IgD-negative memory B cell (primary cell): ENCODE measurements at regions not wholly inside any gene's neighbourhood (a gene's known extent, or its start where the extent isn't known, plus 50 kb on each side); places are given as distances from the start of the nearest gene placed in this dataset.
"Not testable (repeated sequence)": the region's sequence is repeated elsewhere in the genome, so short reads cannot be mapped to it uniquely, and the experiment has no call there.

Experiments
- H3K27ac Mint-ChIP-seq, 3 donors: one replicate each; pipeline ENCODE4 v1.8.0; 2020 to 2022; ENCODE audit warnings: mild to moderate bottlenecking in 3 of 3, mixed read lengths in 3 of 3, moderate library complexity in 1 of 3
- H3K27me3 Mint-ChIP-seq: one replicate; pipeline ENCODE4 v1.8.0; 2021; ENCODE audit warnings: mixed read lengths
- H3K36me3 Mint-ChIP-seq: one replicate; pipeline ENCODE4 v1.8.0; 2020; ENCODE audit warnings: mild to moderate bottlenecking, mixed read lengths
- H3K4me1 Mint-ChIP-seq, 3 donors: one replicate each; pipeline ENCODE4 v1.8.0; 2020 to 2022; ENCODE audit warnings: mixed read lengths in 3 of 3, mild to moderate bottlenecking in 1 of 3
- H3K4me3 Mint-ChIP-seq, 4 donors: one replicate each; pipeline ENCODE4 v1.8.0; 2020 to 2022; ENCODE audit warnings: mild to moderate bottlenecking in 4 of 4, mixed read lengths in 4 of 4, moderate library complexity in 3 of 4
- H3K9me3 Mint-ChIP-seq, 3 donors: one replicate each; pipeline ENCODE4 v1.8.0; 2020 to 2021; ENCODE audit warnings: mixed read lengths in 3 of 3, mild to moderate bottlenecking in 1 of 3

GRCh38 chr7:24135003-24135817 is 148.8 kb upstream of the NPY start:
- Mint-ChIP-seq H3K27me3 (peaks cover under 1% of the 10 kb centered on the region), H3K4me1 (peaks cover 5 to 12% (median 5%) of the 10 kb centered on the region in 3 donors)

DNA sequence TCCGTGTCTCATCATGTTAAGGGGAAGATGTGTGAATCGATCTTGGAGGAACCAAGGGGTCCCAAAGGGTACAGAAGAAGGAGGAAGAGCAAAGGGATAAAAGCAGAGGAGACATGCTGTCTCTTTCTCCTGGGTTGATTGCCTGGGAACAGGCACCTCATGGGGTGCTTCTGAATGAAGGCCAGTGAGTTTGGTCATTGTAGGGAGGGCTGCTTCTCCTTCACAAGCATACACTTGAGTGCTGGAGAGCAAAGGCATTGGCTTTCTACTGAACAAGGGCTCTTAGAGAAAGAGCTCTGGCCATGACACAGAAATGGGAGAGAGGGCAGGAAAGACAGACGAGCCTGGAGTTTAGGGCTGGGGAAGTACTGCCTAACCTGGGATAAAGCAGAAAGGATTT is 146.7 kb upstream of the NPY start:
- Mint-ChIP-seq H3K4me3 (no peak overlapping the region), H3K27ac (no peak overlapping the region), H3K36me3 (no peaks in the 10 kb centered on the region), H3K9me3 (peaks cover 0 to 2% (median 0%) of the 10 kb centered on the region in 3 donors), H3K27me3 (peaks cover 3% of the 10 kb centered on the region), H3K4me1 (peaks cover 5 to 12% (median 5%) of the 10 kb centered on the region in 3 donors)

More at GRCh38 chr7:24135003-24135817, 148.8 kb upstream of the NPY start:
- H3K9me3 Mint-ChIP-seq: peaks cover 0 to 2% (median 0%) of the 10 kb centered on the region in 3 donors
- H3K36me3 Mint-ChIP-seq: no peaks in the 10 kb centered on the region
- H3K4me3 Mint-ChIP-seq: peak overlapping the region in 1 of 4 donors; percentile 41
- H3K27ac Mint-ChIP-seq: peak overlapping the region in 1 of 3 donors; percentile 25

DNA sequence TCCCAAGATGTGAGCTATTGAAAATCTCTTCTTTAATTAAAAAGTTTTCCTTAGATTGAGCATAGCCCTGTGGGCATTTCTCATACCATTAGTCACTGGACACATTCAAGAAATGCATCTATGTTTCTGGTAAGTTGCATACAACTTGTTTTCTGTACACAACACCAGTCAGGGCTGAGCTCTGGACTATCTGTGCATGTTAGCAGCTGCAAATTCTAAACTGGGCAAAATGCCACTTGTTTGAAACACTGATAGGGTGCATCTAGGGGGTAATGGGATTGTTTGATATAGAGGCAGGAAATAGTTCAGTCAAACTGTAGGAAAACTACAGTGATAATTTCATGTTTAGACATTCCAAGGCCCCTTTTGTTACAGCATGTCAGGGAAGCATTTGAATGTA is 145.6 kb upstream of the NPY start:
- Mint-ChIP-seq H3K27me3 (peaks cover 3% of the 10 kb centered on the region), H3K9me3 (peaks cover 0 to 2% (median 0%) of the 10 kb centered on the region in 3 donors), H3K4me1 (peaks cover 5 to 12% (median 5%) of the 10 kb centered on the region in 3 donors), H3K27ac (no peak overlapping the region), H3K4me3 (no peak overlapping the region), H3K36me3 (no peaks in the 10 kb centered on the region)

- Mint-ChIP-seq H3K4me3 (peak overlapping the region in 1 of 4 donors; percentile 7), H3K27ac (no peak overlapping the region), H3K36me3 (no peaks in the 10 kb centered on the region), H3K9me3 (peaks cover 0 to 2% (median 0%) of the 10 kb centered on the region in 3 donors), H3K27me3 (peaks cover 3% of the 10 kb centered on the region), H3K4me1 (peaks cover 5 to 6% (median 5%) of the 10 kb centered on the region in 3 donors)
Measured at GRCh38 chr7:24140001-24140400, 144.0 kb upstream of the NPY start.

- Mint-ChIP-seq H3K27me3 (peaks cover 3% of the 10 kb centered on the region), H3K9me3 (no peaks in the 10 kb centered on the region), H3K27ac (no peak overlapping the region), H3K36me3 (no peaks in the 10 kb centered on the region), H3K4me1 (peaks cover 0 to 5% (median 2%) of the 10 kb centered on the region in 3 donors), H3K4me3 (no peak overlapping the region)
Measured at GRCh38 chr7:24141874-24142509, 142.0 kb upstream of the NPY start.

DNA sequence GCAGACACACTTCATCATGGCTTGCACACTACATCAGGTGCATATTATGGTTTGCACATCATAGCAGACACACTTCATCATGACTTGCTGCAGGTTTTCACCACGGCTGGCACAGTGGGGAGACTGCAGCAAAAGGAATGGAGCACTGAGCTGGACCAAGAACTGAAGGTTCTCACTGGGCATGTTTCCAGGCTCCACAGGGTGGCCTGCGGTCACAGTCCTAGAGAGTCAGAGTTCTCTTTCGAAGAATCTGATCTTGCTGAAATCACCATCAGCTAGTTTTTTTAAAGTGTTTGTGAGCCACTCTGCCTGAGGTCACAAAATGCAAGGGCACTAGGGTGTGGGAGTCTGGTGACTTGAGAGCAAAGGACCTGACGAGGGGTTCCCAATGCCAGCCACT is 140.4 kb upstream of the NPY start:
- Mint-ChIP-seq H3K4me3 (no peak overlapping the region), H3K36me3 (no peaks in the 10 kb centered on the region), H3K27ac (no peak overlapping the region), H3K9me3 (no peaks in the 10 kb centered on the region), H3K27me3 (peaks cover 3% of the 10 kb centered on the region), H3K4me1 (peaks cover 0 to 5% (median 2%) of the 10 kb centered on the region in 3 donors)

- no peaks in the 10 kb centered on the region for H3K36me3 Mint-ChIP-seq
- peaks cover 3 to 12% (median 8%) of the 10 kb centered on the region in 3 donors for H3K9me3 Mint-ChIP-seq
- H3K27ac Mint-ChIP-seq: peak overlapping the region in 1 of 3 donors; percentile 13
- H3K4me1 Mint-ChIP-seq: no peaks in the 10 kb centered on the region
- no peaks in the 10 kb centered on the region for H3K27me3 Mint-ChIP-seq
- no peak overlapping the region for H3K4me3 Mint-ChIP-seq
Measured at GRCh38 chr7:24151944-24152343, 132.0 kb upstream of the NPY start.

- Mint-ChIP-seq H3K4me1 (no peaks in the 10 kb centered on the region), H3K4me3 (no peak overlapping the region), H3K27ac (no peak overlapping the region), H3K27me3 (no peaks in the 10 kb centered on the region), H3K36me3 (no peaks in the 10 kb centered on the region), H3K9me3 (peaks cover 3 to 12% (median 8%) of the 10 kb centered on the region in 3 donors)
Measured at GRCh38 chr7:24152356-24152755, 131.6 kb upstream of the NPY start.

- H3K36me3 Mint-ChIP-seq: no peaks in the 10 kb centered on the region
- no peaks in the 10 kb centered on the region for H3K27me3 Mint-ChIP-seq
- peak overlapping the region in 1 of 4 donors; percentile 4 for H3K4me3 Mint-ChIP-seq
- no peaks in the 10 kb centered on the region for H3K4me1 Mint-ChIP-seq
- H3K9me3 Mint-ChIP-seq: peaks cover 3 to 12% (median 8%) of the 10 kb centered on the region in 3 donors
- no peak overlapping the region for H3K27ac Mint-ChIP-seq
Measured at GRCh38 chr7:24152877-24153472, 131.0 kb upstream of the NPY start.

GRCh38 chr7:24157666-24158065 is 126.3 kb upstream of the NPY start:
- Mint-ChIP-seq H3K4me1 (no peaks in the 10 kb centered on the region), H3K9me3 (peaks cover 0 to 2% (median 2%) of the 10 kb centered on the region in 3 donors), H3K27ac (no peak overlapping the region), H3K27me3 (peaks cover 3% of the 10 kb centered on the region), H3K36me3 (no peaks in the 10 kb centered on the region), H3K4me3 (no peak overlapping the region)

DNA sequence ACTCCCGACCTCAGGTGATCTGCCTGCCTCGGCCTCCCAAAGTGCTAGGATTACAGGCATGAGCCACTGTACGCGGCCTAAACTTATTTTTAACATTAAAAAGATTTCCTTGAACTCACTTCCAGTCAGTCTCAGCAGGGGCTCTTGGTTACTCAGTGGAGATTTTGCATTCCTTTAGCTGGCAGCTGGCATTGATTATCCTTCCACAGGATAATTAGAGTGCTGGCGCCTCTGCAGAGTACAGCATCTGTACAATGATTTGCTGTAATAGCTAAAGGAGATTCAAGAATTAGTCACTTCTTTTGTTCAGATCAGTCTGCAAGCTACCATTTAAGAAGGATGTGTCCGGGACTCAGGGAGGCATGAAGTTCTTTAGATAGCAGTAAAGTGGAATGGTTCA is 125.0 kb upstream of the NPY start:
- Mint-ChIP-seq H3K9me3 (peaks cover 0 to 10% (median 5%) of the 10 kb centered on the region in 3 donors), H3K27ac (no peak overlapping the region), H3K36me3 (no peaks in the 10 kb centered on the region), H3K4me1 (no peaks in the 10 kb centered on the region), H3K27me3 (peaks cover 5% of the 10 kb centered on the region), H3K4me3 (no peak overlapping the region)

- H3K36me3 Mint-ChIP-seq: no peaks in the 10 kb centered on the region
- peaks cover 11% of the 10 kb centered on the region for H3K27me3 Mint-ChIP-seq
- peaks cover 2 to 10% (median 9%) of the 10 kb centered on the region in 3 donors for H3K9me3 Mint-ChIP-seq
- H3K4me3 Mint-ChIP-seq: no peak overlapping the region
- no peaks in the 10 kb centered on the region for H3K4me1 Mint-ChIP-seq
- H3K27ac Mint-ChIP-seq: no peak overlapping the region
Measured at GRCh38 chr7:24164401-24164800, 119.6 kb upstream of the NPY start.

DNA sequence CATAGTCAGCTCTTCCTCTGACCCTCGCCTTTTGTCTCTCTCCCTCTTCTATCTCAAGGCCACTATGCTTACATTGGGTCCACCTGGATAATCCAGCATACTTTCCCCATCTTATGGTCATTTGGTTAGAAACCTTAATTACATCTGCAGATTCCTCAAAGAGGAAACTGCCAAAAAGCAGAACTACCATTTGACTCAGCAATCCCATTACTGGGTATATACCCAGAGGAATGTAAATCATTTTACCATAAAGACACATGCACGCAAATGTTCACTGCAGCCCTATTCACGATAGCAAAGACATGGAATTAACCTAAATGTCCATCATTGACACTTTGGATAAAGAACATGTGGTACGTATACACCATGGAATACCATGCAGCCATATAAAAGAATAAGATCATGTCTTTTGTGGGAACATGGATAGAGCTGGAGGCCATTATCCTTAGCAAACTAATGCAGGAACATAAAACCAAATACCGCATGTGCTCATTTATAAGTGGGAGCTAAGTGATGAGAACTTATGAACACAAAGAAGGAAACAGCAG is 114.8 kb upstream of the NPY start:
- H3K27ac Mint-ChIP-seq: no peak overlapping the region
- peaks cover 7% of the 10 kb centered on the region for H3K27me3 Mint-ChIP-seq
- no peaks in the 10 kb centered on the region for H3K36me3 Mint-ChIP-seq
- H3K4me3 Mint-ChIP-seq: no peak overlapping the region
- H3K9me3 Mint-ChIP-seq: peaks cover 0 to 7% (median 3%) of the 10 kb centered on the region in 3 donors
- H3K4me1 Mint-ChIP-seq: peaks cover 0 to 2% (median 0%) of the 10 kb centered on the region in 3 donors

DNA sequence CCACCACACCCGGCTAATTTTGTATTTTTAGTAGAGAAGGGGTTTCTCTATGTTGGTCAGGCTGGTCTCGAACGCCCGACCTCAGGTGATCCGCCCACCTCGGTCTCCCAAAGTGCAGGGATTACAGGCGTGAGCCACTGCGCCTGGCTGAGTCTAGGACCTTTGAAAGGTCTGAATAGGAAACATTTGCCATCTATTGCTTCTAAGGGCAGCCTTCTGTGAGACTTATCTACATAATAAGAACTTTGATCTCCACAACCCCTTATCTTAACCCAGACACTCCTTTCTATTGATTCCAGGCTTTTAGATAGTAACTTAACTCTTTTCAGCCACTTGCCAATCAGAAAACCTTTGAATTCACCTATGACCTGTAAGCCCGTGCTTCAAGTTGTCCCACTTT is 112.0 kb upstream of the NPY start:
- not testable (repeated sequence) for H3K27me3 Mint-ChIP-seq, H3K36me3 Mint-ChIP-seq, H3K9me3 Mint-ChIP-seq, H3K4me3 Mint-ChIP-seq, H3K27ac Mint-ChIP-seq, H3K4me1 Mint-ChIP-seq

DNA sequence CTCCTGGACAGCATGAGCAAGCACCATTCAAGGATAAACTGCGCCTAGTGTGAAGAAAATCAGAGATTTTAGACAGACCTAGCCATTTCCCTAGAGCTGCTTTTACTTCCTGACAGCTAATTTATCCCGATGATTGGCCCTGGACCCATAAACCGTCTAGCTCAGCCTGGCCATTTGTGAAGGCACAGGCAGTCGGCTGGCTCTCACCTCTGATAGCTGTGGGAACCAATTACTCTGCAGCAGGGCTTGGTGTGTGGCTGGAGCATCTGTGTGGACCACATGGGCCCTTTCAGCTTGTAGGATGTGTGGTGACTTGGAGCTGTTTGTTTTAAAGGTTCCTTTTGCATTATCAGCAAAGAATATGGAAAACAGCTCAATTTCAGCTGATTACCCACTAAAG is 111.1 kb upstream of the NPY start:
- peaks cover 0 to 2% (median 0%) of the 10 kb centered on the region in 3 donors for H3K4me1 Mint-ChIP-seq
- H3K27me3 Mint-ChIP-seq: peaks cover 5% of the 10 kb centered on the region
- no peaks in the 10 kb centered on the region for H3K36me3 Mint-ChIP-seq
- H3K4me3 Mint-ChIP-seq: no peak overlapping the region
- peaks cover 0 to 2% (median 1%) of the 10 kb centered on the region in 3 donors for H3K9me3 Mint-ChIP-seq
- H3K27ac Mint-ChIP-seq: no peak overlapping the region
